ENCODE measurements at regions not wholly inside any gene's neighbourhood (a gene's known extent, or its start where the extent isn't known, plus 50 kb on each side); places are given as distances from the start of the nearest gene placed in this dataset.

GRCh38 chr1:34686531-34686930, 68.3 kb upstream of the GJB5 start:
- in situ Hi-C loops (cut with HindIII; ENCODE audit: low pct_unique_long_range_greater_than_20kb, low sequenced_read_pairs): no loop called here
- Histone ChIP-seq H3K36me3 (ENCODE audit: control insufficient read depth, insufficient read depth, low read length) (no peaks in the 10 kb centered on the region), H3K27me3 (ENCODE audit: control insufficient read depth, insufficient read depth, low read length) (peaks cover 6% of the 10 kb centered on the region), H3K9me3 (ENCODE audit: control insufficient read depth, insufficient read depth, low read depth, low read length) (no peaks in the 10 kb centered on the region), H3K27ac (ENCODE audit: low read length) (no peak overlapping the region), H3K4me3 (ENCODE audit: low read depth in 2 of 2, low read length in 2 of 2) (no peak overlapping the region), H3K4me1 (ENCODE audit: control insufficient read depth, insufficient read depth, low read length) (no peaks in the 10 kb centered on the region)
- DNase-seq (ENCODE audit: low read depth, low spot score): no peak
- POLR2A ChIA-PET: no interaction called here
- ATAC-seq: no peak
- CTCF ChIA-PET: no interaction called here
- intact Hi-C loops (cut with micrococcal nuclease; ENCODE audit: unreplicated experiment): no loop called here
- TF ChIP-seq CTCF (IDR thresholded peaks at IDR 0.05): no peak
- TF ChIP-seq SIN3A (IDR thresholded peaks at IDR 0.05; ENCODE audit: borderline replicate concordance, insufficient read depth, low read depth, low read length): no peak
- TF ChIP-seq REST (IDR thresholded peaks at IDR 0.05; ENCODE audit: insufficient read depth in 1 of 2, low read depth in 2 of 2, low read length in 1 of 2): no peak
- TF ChIP-seq TCF7L2 (IDR thresholded peaks at IDR 0.05; ENCODE audit: low read depth, low read length): no peak
- no peak for TF ChIP-seq POLR2AphosphoS5 (IDR thresholded peaks at IDR 0.05; ENCODE audit: low read depth, low read length)
- no TSS peak for BruUV-seq (replicated peaks)

- no peak overlapping the region for H3K4me3 ChIP-seq (ENCODE audit: low read depth in 2 of 2, low read length in 2 of 2)
- no peaks in the 10 kb centered on the region for H3K9me3 ChIP-seq (ENCODE audit: control insufficient read depth, insufficient read depth, low read depth, low read length)
- no peak overlapping the region for H3K27ac ChIP-seq (ENCODE audit: low read length)
- ChIA-PET CTCF (no interaction called here), POLR2A (no interaction called here)
- H3K27me3 ChIP-seq (ENCODE audit: control insufficient read depth, insufficient read depth, low read length): peaks cover 4% of the 10 kb centered on the region
- no peaks in the 10 kb centered on the region for H3K4me1 ChIP-seq (ENCODE audit: control insufficient read depth, insufficient read depth, low read length)
- intact Hi-C loops (cut with micrococcal nuclease; ENCODE audit: unreplicated experiment) (no loop called here), in situ Hi-C loops (cut with HindIII; ENCODE audit: low pct_unique_long_range_greater_than_20kb, low sequenced_read_pairs) (no loop called here)
- no peaks in the 10 kb centered on the region for H3K36me3 ChIP-seq (ENCODE audit: control insufficient read depth, insufficient read depth, low read length)
- BruUV-seq (replicated peaks): no TSS peak
- ATAC-seq (no peak), DNase-seq (ENCODE audit: low read depth, low spot score) (no peak)
- TF ChIP-seq POLR2AphosphoS5 (IDR thresholded peaks at IDR 0.05; ENCODE audit: low read depth, low read length): no peak
- TF ChIP-seq CTCF (IDR thresholded peaks at IDR 0.05): no peak
- TF ChIP-seq TCF7L2 (IDR thresholded peaks at IDR 0.05; ENCODE audit: low read depth, low read length): no peak
- no peak for TF ChIP-seq SIN3A (IDR thresholded peaks at IDR 0.05; ENCODE audit: borderline replicate concordance, insufficient read depth, low read depth, low read length)
- TF ChIP-seq REST (IDR thresholded peaks at IDR 0.05; ENCODE audit: insufficient read depth in 1 of 2, low read depth in 2 of 2, low read length in 1 of 2): no peak
These were observed 66.7 kb upstream of the GJB5 start for GRCh38 chr1:34688006-34688741.

Data from Panc1 (cell line).